ENCODE measurements at regions not wholly inside any gene's neighbourhood (a gene's known extent, or its start where the extent isn't known, plus 50 kb on each side); places are given as distances from the start of the nearest gene placed in this dataset.

- H3K36me3 Mint-ChIP-seq = no peaks in the 10 kb centered on the region
- H3K4me3 Mint-ChIP-seq = no peak overlapping the region
- no peak for DNase-seq
- H3K9me3 Mint-ChIP-seq = peaks cover 4% of the 10 kb centered on the region
- H3K4me1 Mint-ChIP-seq = no peaks in the 10 kb centered on the region
- CTCF ChIA-PET = no interaction called here
- peaks cover 27% of the 10 kb centered on the region for H3K27me3 Mint-ChIP-seq
- H3K27ac Mint-ChIP-seq = no peak overlapping the region
These were observed 186.3 kb upstream of the EGLN3 start for GRCh38 chr14:34137001-34137745.

GRCh38 chr14:34135492-34135891, 184.6 kb upstream of the EGLN3 start:
- Mint-ChIP-seq H3K36me3 (no peaks in the 10 kb centered on the region), H3K27me3 (peaks cover 27% of the 10 kb centered on the region), H3K4me3 (no peak overlapping the region), H3K9me3 (no peaks in the 10 kb centered on the region), H3K27ac (no peak overlapping the region), H3K4me1 (no peaks in the 10 kb centered on the region)
- CTCF ChIA-PET = no interaction called here
- no peak for DNase-seq

GRCh38 chr14:34134484-34134883, 183.6 kb upstream of the EGLN3 start:
- DNase-seq = no peak
- Mint-ChIP-seq H3K4me3 (no peak overlapping the region), H3K27ac (no peak overlapping the region), H3K36me3 (no peaks in the 10 kb centered on the region), H3K27me3 (peaks cover 19% of the 10 kb centered on the region), H3K9me3 (no peaks in the 10 kb centered on the region), H3K4me1 (no peaks in the 10 kb centered on the region)
- CTCF ChIA-PET = no interaction called here

- no peaks in the 10 kb centered on the region for H3K9me3 Mint-ChIP-seq
- H3K36me3 Mint-ChIP-seq = no peaks in the 10 kb centered on the region
- no peaks in the 10 kb centered on the region for H3K4me1 Mint-ChIP-seq
- H3K4me3 Mint-ChIP-seq = no peak overlapping the region
- peaks cover 11% of the 10 kb centered on the region for H3K27me3 Mint-ChIP-seq
- no peak for DNase-seq
- H3K27ac Mint-ChIP-seq = no peak overlapping the region
- CTCF ChIA-PET = no interaction called here
These were observed 179.2 kb upstream of the EGLN3 start for GRCh38 chr14:34129927-34130552.

GRCh38 chr14:34128665-34129064, 177.8 kb upstream of the EGLN3 start:
- DNase-seq = no peak
- CTCF ChIA-PET = no interaction called here
- Mint-ChIP-seq H3K36me3 (no peaks in the 10 kb centered on the region), H3K4me1 (no peaks in the 10 kb centered on the region), H3K4me3 (no peak overlapping the region), H3K9me3 (no peaks in the 10 kb centered on the region), H3K27me3 (peaks cover 10% of the 10 kb centered on the region), H3K27ac (no peak overlapping the region)

- no peak for DNase-seq
- H3K36me3 Mint-ChIP-seq = no peaks in the 10 kb centered on the region
- no peak overlapping the region for H3K27ac Mint-ChIP-seq
- no peak overlapping the region for H3K4me3 Mint-ChIP-seq
- CTCF ChIA-PET = no interaction called here
- H3K9me3 Mint-ChIP-seq = no peaks in the 10 kb centered on the region
- H3K4me1 Mint-ChIP-seq = no peaks in the 10 kb centered on the region
- H3K27me3 Mint-ChIP-seq = peaks cover 21% of the 10 kb centered on the region
These were observed 175.7 kb upstream of the EGLN3 start for GRCh38 chr14:34126586-34126985.

- no peaks in the 10 kb centered on the region for H3K36me3 Mint-ChIP-seq
- CTCF ChIA-PET = interaction anchor here (1.4 kb wide), 1 partner anchor 284 kb away, joined by 3 read pairs; no protein-coding TSS in a partner anchor
- no peaks in the 10 kb centered on the region for H3K4me1 Mint-ChIP-seq
These were observed 173.7 kb upstream of the EGLN3 start for GRCh38 chr14:34124585-34124984.

GRCh38 chr14:34122650-34123049, 171.8 kb upstream of the EGLN3 start:
- no peak for DNase-seq
- H3K9me3 Mint-ChIP-seq = no peaks in the 10 kb centered on the region
- H3K27me3 Mint-ChIP-seq = peaks cover 31% of the 10 kb centered on the region
- CTCF ChIA-PET = no interaction called here
- no peaks in the 10 kb centered on the region for H3K4me1 Mint-ChIP-seq
- H3K4me3 Mint-ChIP-seq = no peak overlapping the region
- H3K27ac Mint-ChIP-seq = no peak overlapping the region
- no peaks in the 10 kb centered on the region for H3K36me3 Mint-ChIP-seq

More at GRCh38 chr14:34124585-34124984, 173.7 kb upstream of the EGLN3 start:
- H3K4me3 Mint-ChIP-seq = no peak overlapping the region
- DNase-seq = no peak
- H3K9me3 Mint-ChIP-seq = no peaks in the 10 kb centered on the region
- H3K27ac Mint-ChIP-seq = no peak overlapping the region
- peaks cover 31% of the 10 kb centered on the region for H3K27me3 Mint-ChIP-seq

GRCh38 chr14:34122081-34122480, 171.2 kb upstream of the EGLN3 start:
- Mint-ChIP-seq H3K27ac (no peak overlapping the region), H3K4me1 (no peaks in the 10 kb centered on the region), H3K4me3 (no peak overlapping the region), H3K36me3 (no peaks in the 10 kb centered on the region), H3K27me3 (peaks cover 33% of the 10 kb centered on the region), H3K9me3 (no peaks in the 10 kb centered on the region)
- CTCF ChIA-PET = no interaction called here
- no peak for DNase-seq

- H3K27ac Mint-ChIP-seq = no peak overlapping the region
- no peaks in the 10 kb centered on the region for H3K9me3 Mint-ChIP-seq
- H3K4me3 Mint-ChIP-seq = no peak overlapping the region
- no peaks in the 10 kb centered on the region for H3K36me3 Mint-ChIP-seq
- DNase-seq = no peak
- H3K27me3 Mint-ChIP-seq = peaks cover 33% of the 10 kb centered on the region
- CTCF ChIA-PET = no interaction called here
- no peaks in the 10 kb centered on the region for H3K4me1 Mint-ChIP-seq
These were observed 169.5 kb upstream of the EGLN3 start for GRCh38 chr14:34120185-34120977.

GRCh38 chr14:34119107-34119858, 168.4 kb upstream of the EGLN3 start:
- CTCF ChIA-PET = no interaction called here
- H3K4me3 Mint-ChIP-seq = no peak overlapping the region
- DNase-seq = no peak
- H3K9me3 Mint-ChIP-seq = no peaks in the 10 kb centered on the region
- no peaks in the 10 kb centered on the region for H3K36me3 Mint-ChIP-seq
- H3K4me1 Mint-ChIP-seq = no peaks in the 10 kb centered on the region
- no peak overlapping the region for H3K27ac Mint-ChIP-seq
- H3K27me3 Mint-ChIP-seq = peaks cover 32% of the 10 kb centered on the region

GRCh38 chr14:34113991-34114390, 163.1 kb upstream of the EGLN3 start:
- Mint-ChIP-seq H3K36me3 (no peaks in the 10 kb centered on the region), H3K27me3 (peaks cover 22% of the 10 kb centered on the region), H3K4me1 (no peaks in the 10 kb centered on the region), H3K4me3 (no peak overlapping the region), H3K27ac (no peak overlapping the region), H3K9me3 (peaks cover 3% of the 10 kb centered on the region)
- CTCF ChIA-PET = interaction anchor here (1.0 to 1.1 kb wide), 2 partner anchors 13 to 275 kb away, joined by 3 read pairs; no protein-coding TSS in a partner anchor
- no peak for DNase-seq

GRCh38 chr14:34113005-34113511, 162.2 kb upstream of the EGLN3 start:
- no peak overlapping the region for H3K27ac Mint-ChIP-seq
- no peaks in the 10 kb centered on the region for H3K36me3 Mint-ChIP-seq
- no peak overlapping the region for H3K4me3 Mint-ChIP-seq
- peaks cover 3% of the 10 kb centered on the region for H3K9me3 Mint-ChIP-seq
- DNase-seq = no peak
- CTCF ChIA-PET = interaction anchor here (1.1 kb wide), 1 partner anchor 274 kb away, joined by 3 read pairs; no protein-coding TSS in a partner anchor
- peaks cover 22% of the 10 kb centered on the region for H3K27me3 Mint-ChIP-seq
- H3K4me1 Mint-ChIP-seq = no peaks in the 10 kb centered on the region

GRCh38 chr14:34111953-34112352, 161.1 kb upstream of the EGLN3 start:
- Mint-ChIP-seq H3K9me3 (peaks cover 3% of the 10 kb centered on the region), H3K4me1 (no peaks in the 10 kb centered on the region), H3K4me3 (no peak overlapping the region), H3K27ac (no peak overlapping the region), H3K27me3 (peaks cover 18% of the 10 kb centered on the region), H3K36me3 (no peaks in the 10 kb centered on the region)
- no peak for DNase-seq
- CTCF ChIA-PET = no interaction called here

All from activated naive CD4-positive, alpha-beta T cell treated with anti-CD3 and anti-CD28 coated beads, Interleukin-2, amount 10 ng/mL, durations not matched to agents 7 days and 5 days (primary cell).